DOHH2 (cell line): ENCODE measurements at regions not wholly inside any gene's neighbourhood (a gene's known extent, or its start where the extent isn't known, plus 50 kb on each side); places are given as distances from the start of the nearest gene placed in this dataset.

Experiments used
- EZH2phosphoT487 ChIP-seq: fragments of 200-600 bp; sonication (generic); IDR thresholded peaks from 2 replicates; pipeline ENCODE4 v1.6.1; 2017; ENCODE audit warnings: borderline replicate concordance, mild to moderate bottlenecking, antibody characterized with exemption, low read length, moderate library complexity, mixed read lengths
- TF ChIP-seq, protein P1 (sequence below): fragments of 200-600 bp; sonication (generic); IDR thresholded peaks from one replicate; pipeline ENCODE4 v1.5.1; 2014; ENCODE audit warnings: antibody characterized with exemption, mild to moderate bottlenecking, low read depth, low read length; ENCODE audit not compliant: poor library complexity, severe bottlenecking

DNA sequence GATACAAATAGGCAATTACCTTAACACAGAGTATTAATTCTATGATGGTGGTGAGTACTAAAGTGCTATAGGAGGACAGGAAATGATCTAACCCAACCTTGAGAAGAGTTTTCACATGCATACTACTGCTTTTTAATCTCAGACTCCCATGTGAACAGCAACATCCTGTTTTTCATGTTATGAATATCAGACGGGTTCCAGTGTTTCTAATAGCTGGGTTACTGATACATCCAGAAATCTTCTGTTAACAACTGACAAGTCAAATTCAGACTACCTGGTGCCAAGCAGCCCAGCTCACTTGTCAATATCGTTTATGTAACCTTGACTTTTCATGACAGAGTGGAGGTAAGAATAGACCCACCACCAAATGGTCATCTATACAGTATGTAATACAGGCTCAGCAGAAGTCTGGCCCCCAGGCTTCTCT is 220.2 kb upstream of the COL8A1 start:
- TF ChIP-seq, protein P1, sequence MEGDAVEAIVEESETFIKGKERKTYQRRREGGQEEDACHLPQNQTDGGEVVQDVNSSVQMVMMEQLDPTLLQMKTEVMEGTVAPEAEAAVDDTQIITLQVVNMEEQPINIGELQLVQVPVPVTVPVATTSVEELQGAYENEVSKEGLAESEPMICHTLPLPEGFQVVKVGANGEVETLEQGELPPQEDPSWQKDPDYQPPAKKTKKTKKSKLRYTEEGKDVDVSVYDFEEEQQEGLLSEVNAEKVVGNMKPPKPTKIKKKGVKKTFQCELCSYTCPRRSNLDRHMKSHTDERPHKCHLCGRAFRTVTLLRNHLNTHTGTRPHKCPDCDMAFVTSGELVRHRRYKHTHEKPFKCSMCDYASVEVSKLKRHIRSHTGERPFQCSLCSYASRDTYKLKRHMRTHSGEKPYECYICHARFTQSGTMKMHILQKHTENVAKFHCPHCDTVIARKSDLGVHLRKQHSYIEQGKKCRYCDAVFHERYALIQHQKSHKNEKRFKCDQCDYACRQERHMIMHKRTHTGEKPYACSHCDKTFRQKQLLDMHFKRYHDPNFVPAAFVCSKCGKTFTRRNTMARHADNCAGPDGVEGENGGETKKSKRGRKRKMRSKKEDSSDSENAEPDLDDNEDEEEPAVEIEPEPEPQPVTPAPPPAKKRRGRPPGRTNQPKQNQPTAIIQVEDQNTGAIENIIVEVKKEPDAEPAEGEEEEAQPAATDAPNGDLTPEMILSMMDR, result no peak
- TF ChIP-seq EZH2phosphoT487, result no peak
